ENCODE measurements at regions not wholly inside any gene's neighbourhood (a gene's known extent, or its start where the extent isn't known, plus 50 kb on each side); places are given as distances from the start of the nearest gene placed in this dataset.

- no peak for FAIRE-seq
Measured at GRCh38 chr5:14090755-14091154, 52.4 kb upstream of the TRIO start.

DNA sequence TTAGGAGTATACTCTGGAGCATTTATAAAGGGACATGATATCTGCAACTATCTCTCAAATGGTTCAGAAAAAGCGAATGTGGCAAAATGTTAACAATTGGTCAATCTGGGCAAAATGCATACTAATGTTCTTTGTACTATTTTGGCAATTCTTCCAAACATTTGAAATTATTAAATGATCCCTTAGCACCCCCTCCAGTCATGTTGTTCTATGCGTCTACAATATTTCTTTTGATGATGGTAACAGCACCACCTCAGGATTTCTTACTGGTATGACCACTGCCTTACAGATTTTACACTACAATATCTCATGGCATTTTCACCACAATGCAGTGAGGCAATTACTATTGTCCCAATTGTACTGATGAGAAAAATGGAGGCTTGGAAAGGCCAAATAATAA is 52.9 kb upstream of the TRIO start:
- no peak for FAIRE-seq

GRCh38 chr5:14089198-14089597 is 53.9 kb upstream of the TRIO start:
- FAIRE-seq, result no peak

GRCh38 chr5:14086261-14086660 is 56.9 kb upstream of the TRIO start:
- FAIRE-seq, result no peak

DNA sequence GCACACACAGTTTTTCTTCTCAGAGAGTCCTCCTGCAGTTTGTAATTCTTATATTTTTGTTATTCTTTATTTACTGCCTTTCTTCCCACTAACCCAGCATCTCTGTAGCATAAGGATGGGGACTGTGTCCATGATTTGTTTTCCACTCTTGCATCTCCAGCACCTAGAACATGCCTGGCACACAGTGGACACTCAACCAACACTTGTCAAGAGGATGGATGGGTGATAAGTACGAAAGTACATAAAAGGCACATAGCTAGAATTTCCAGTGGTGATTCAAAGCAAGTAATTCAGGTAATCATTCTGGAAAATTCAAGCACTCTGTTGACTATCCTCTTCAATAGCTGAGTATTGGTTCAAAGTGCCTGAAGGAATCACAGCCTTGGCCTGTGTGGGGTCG is 60.2 kb upstream of the TRIO start:
- FAIRE-seq, result no peak

DNA sequence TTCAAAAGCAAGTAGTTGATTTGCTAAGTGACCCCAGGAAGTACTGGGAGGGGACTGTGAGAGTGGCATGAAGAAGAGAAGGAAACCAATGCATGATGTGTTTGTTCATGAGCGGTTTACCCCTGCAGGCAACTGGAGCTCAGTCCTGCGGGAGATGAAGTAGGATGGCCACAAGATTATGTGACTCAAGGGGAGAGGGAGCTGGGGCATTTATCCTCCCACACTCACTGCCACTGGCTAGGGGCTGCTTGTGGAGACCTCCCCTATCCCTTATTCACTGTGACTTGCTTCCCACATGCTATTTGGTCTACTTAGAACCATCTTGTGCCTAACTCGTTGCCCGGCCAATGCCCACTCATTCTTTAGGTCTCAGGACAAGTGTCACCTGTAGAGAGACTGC is 60.6 kb upstream of the TRIO start:
- FAIRE-seq, result no peak

GRCh38 chr5:14081791-14082190 is 61.4 kb upstream of the TRIO start:
- no peak for FAIRE-seq

- FAIRE-seq, result no peak
Measured at GRCh38 chr5:14078716-14079115, 64.4 kb upstream of the TRIO start.

DNA sequence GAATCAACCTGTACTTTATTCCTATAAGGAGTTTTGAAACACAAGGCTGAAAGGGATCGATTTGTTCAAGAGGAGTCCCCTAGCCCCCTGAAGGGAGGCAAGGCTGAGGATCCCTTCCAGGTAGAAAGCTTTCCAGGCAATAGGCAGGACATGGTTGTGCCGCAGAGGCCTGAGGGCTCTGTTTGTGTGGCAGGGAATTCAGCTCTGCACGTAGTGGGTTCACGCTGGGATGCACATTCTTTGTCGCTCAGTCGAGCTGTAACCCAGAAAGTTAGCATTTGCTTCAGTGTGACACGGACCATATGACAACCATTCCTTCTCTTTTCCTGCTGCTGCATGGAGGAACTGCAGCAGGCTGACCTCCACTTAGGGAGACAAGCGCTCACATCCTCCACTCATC is 65.6 kb upstream of the TRIO start:
- no peak for FAIRE-seq

- no peak for FAIRE-seq
Measured at GRCh38 chr5:14076561-14076960, 66.6 kb upstream of the TRIO start.

GRCh38 chr5:14075937-14076336 is 67.2 kb upstream of the TRIO start:
- no peak for FAIRE-seq

DNA sequence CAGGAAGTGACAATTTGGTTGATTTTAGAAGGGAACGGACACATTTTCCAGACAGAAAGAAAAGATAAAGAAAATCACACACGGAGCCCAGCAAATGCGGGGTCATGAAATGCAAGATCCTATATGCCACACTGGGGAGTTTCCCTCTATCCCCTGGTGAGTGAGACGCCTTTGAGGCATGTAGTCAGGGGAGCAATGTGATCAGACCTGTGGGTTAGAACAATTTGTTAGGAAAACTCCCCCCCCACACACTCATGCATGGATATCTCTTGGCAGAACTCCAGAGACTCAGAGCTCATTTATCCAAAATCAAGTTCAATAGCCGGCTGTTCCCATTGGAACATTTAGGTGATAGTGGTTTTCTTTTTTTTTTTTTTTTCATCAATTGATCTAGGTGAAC is 71.7 kb upstream of the TRIO start:
- no peak for FAIRE-seq

DNA sequence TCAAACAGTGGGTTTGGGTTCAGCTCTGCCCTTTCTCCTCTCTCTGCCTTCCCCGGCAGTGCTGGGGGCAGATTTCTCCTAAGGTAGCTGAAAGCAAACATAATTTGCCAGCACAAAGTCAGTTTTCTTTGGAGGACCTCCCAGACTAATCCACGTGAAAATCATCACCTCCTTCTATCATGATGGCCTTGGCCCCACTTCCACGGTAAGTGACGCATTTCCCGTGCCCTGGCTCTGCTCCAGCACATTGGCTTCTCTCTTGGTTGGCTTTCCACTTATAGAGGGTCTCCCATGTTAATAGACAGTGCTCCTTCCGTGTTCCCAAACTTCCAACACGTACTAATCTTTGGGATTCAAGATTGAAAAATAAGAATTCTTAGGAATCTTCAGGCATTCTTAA is 74.1 kb upstream of the TRIO start:
- no peak for FAIRE-seq

- no peak for FAIRE-seq
Measured at GRCh38 chr5:14068136-14068535, 75.0 kb upstream of the TRIO start.

- no peak for FAIRE-seq
Measured at GRCh38 chr5:14066326-14066725, 76.8 kb upstream of the TRIO start.

DNA sequence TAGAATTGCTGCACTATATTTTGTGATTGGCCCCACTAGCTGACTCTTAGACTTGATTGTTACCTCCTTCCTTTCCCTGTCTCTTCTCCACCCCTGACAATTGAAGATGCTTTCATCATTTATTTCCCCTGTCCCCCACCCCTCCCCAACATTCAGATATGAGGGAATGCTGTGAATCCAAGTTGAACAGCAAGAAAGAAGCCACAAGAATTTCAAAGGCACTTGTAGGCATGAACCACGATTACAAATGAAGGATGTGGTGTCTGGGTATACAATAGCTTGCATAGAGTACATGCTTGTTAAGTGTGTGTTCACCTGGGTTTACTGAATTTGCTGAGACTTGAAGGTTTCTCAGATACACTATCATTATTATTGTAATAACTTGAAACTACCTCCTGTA is 78.3 kb upstream of the TRIO start:
- FAIRE-seq, result no peak

DNA sequence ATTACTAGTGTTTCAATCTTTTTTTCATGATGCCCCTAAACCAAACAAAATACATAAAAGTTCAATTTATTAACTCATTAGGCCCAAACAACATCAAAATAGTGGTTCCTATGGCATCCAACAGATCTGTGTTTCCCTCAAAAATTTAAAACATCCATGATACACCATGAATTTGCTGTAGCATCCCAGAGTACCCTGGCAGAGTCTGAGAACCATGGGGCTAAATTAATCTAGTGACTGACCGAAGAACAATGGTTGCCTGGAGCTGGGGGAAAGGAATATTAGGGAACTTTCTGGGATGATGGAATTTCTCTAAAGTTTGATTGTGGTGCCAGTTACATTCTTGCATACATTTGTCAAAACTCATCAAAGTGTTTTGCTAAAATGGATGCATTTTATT is 79.5 kb upstream of the TRIO start:
- no peak for FAIRE-seq

GRCh38 chr5:14063138-14063537 is 80.0 kb upstream of the TRIO start:
- FAIRE-seq, result no peak

DNA sequence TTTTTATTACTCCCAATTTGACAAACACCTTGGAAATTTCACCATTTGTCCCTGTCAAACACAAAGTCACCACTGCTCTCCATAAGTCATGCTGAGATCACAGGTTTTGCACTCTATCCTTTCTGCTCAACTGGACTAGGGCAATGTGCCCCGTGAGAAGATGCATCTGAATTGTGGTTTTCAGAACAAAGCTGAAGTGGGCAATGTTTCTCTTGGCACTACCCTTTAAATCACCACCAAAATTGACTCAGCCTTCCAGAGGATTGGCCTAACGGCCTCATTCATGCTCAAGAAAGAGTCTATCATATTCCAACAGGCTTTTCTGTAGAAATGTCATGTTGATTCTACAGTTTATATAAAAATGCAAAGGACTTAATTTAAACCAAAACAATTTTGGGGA is 81.0 kb upstream of the TRIO start:
- FAIRE-seq, result no peak

GRCh38 chr5:14061106-14061505 is 82.0 kb upstream of the TRIO start:
- no peak for FAIRE-seq

- no peak for FAIRE-seq
Measured at GRCh38 chr5:14060218-14060617, 82.9 kb upstream of the TRIO start.

DNA sequence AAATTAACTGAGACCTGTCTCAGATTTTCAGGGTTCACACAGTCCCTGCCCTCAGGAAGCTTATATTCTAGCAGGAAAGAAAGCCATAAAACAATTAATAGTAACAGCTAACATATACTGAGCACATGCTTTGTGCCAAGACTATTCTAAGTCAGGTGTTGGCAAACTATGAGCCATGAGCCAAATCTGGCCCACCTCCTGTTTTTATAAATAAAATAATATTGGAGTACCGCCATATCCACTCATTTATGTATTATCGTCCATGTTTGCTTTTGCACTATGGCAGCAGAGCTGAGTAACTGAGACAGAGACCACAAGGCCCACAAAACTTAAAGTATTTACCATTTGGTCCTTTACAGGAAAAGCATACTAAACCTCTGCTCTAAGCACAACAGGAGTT is 83.3 kb upstream of the TRIO start:
- FAIRE-seq, result no peak

DNA sequence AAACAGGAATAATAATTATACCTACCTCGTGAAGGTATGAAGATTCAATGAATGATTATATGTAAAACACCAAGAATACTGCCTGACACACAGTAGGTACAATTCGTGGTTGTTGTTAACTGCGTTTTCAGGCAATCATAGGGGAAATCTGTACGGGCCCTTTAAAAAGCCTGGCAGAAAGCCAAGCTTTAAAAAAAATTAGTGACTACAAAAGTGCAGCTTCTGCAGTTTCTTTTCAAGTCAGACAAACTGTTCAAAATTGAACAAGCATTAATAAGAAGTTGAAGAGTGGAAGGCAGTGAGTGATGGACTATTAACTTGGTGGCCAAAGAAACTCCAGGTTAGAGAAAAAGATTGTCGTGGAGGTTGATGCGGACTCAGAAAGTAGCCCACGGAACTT is 85.9 kb upstream of the TRIO start:
- FAIRE-seq, result no peak

DNA sequence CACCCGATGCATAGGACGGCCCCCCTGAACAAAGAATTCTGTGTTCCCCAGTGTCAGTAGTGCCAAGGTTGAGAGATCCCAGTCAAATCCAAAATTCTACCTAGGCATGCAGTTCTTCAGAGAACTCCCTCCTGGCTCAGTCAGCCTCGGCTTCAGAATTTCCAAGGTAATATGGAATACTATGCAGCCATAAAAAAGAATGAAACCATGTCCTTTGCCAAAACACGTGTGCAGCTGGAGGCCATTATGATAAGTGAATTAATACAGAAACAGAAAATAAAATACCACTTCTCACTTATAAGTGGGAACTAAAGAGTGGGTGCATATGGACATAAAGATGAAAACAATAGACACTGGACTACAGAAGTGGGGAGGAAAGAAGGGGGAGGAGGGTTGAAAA is 87.1 kb upstream of the TRIO start:
- FAIRE-seq, result no peak

DNA sequence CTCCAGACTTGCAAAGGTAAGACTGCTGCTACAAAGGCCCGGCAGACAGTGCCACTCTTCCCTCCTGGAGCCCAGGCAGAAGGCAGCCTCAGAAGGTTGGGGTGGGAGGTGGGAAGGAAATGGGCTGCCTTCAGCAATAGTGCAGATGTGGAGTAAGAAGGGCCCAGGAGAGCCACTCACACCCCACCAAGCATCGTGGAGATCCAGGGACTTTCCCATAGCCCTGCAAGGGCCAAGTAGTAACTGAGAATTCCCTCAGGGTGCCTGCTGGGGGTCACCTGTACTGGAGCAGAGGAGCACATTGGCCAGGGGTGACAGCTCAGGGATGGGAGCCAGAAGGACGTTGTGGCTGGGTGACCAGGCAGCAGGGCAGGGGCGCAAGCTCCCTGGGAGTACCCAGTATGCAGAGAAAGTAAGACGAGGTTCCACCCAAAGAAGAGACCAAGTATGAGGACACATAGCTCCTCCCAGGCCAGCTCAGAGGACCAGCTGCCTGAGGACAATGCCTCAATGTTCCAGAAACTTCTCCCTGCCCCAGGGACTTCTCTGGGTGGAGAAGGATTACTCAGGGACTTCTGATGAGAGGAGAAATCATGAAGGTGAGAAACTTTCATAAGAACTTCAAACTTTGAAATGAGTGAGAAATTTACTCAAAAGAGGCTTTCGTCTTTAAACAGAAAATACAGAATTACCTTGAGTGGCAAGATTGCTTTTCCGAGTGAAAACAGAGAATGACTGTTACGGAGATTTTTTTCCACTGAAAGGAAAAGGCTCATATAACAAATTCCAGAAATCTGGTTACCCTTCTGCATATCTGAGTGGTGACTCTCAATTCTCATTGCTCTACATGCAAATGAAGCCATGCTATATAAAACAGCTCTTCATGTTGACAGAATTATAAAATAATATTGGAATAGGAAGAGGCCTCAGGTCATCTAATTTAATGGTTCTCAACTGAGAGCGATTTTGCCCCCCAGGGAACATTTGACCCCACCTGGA is 87.9 kb upstream of the TRIO start:
- FAIRE-seq, result no peak

All from islet of Langerhans (tissue), 1 donor.